ENCODE measurements at regions not wholly inside any gene's neighbourhood (a gene's known extent, or its start where the extent isn't known, plus 50 kb on each side); places are given as distances from the start of the nearest gene placed in this dataset.

- Histone ChIP-seq H3K9me3 (ENCODE audit: control insufficient read depth, low read length) (no peaks in the 10 kb centered on the region), H3K36me3 (ENCODE audit: control insufficient read depth, insufficient read depth, low read length) (no peaks in the 10 kb centered on the region), H3K27ac (ENCODE audit: low read depth, low read length, severe bottlenecking) (no peak overlapping the region), H3K4me1 (ENCODE audit: control insufficient read depth, insufficient read depth, low read length, poor library complexity, severe bottlenecking) (peaks cover 30% of the 10 kb centered on the region), H3K4me3 (ENCODE audit: extremely low read depth, insufficient read depth, low read length, poor library complexity, severe bottlenecking) (no peak overlapping the region)
- WGBS, 2 experiments (ENCODE audit: insufficient coverage in 2 of 2): 93 to 94% methylated on average over 3 of the region's 5 CpGs
These were observed 55.3 kb upstream of the NABP1 start for GRCh38 chr2:191622374-191623320.

- Histone ChIP-seq H3K36me3 (ENCODE audit: control insufficient read depth, insufficient read depth, low read length) (no peaks in the 10 kb centered on the region), H3K9me3 (ENCODE audit: control insufficient read depth, low read length) (no peaks in the 10 kb centered on the region), H3K27ac (ENCODE audit: low read depth, low read length, severe bottlenecking) (no peak overlapping the region), H3K4me1 (ENCODE audit: control insufficient read depth, insufficient read depth, low read length, poor library complexity, severe bottlenecking) (peaks cover 31% of the 10 kb centered on the region), H3K4me3 (ENCODE audit: extremely low read depth, insufficient read depth, low read length, poor library complexity, severe bottlenecking) (no peak overlapping the region)
- 95 to 100% methylated on average over 2 of the region's 3 CpGs for WGBS, 2 experiments (ENCODE audit: insufficient coverage in 2 of 2)
These were observed 52.9 kb upstream of the NABP1 start for GRCh38 chr2:191625016-191625415.

GRCh38 chr2:191625446-191625845 lies 52.5 kb upstream of the NABP1 start:
- Histone ChIP-seq H3K36me3 (ENCODE audit: control insufficient read depth, insufficient read depth, low read length) (no peaks in the 10 kb centered on the region), H3K9me3 (ENCODE audit: control insufficient read depth, low read length) (no peaks in the 10 kb centered on the region), H3K27ac (ENCODE audit: low read depth, low read length, severe bottlenecking) (no peak overlapping the region), H3K4me1 (ENCODE audit: control insufficient read depth, insufficient read depth, low read length, poor library complexity, severe bottlenecking) (peaks cover 35% of the 10 kb centered on the region), H3K4me3 (ENCODE audit: extremely low read depth, insufficient read depth, low read length, poor library complexity, severe bottlenecking) (no peak overlapping the region)
- 100% methylated on average over 1 of the region's 2 CpGs; no CpG with 5 or more reads in 1 of the 2 experiments for WGBS, 2 experiments (ENCODE audit: insufficient coverage in 2 of 2)

GRCh38 chr2:191626497-191627151 lies 51.3 kb upstream of the NABP1 start:
- Histone ChIP-seq H3K27ac (ENCODE audit: low read depth, low read length, severe bottlenecking) (no peak overlapping the region), H3K4me1 (ENCODE audit: control insufficient read depth, insufficient read depth, low read length, poor library complexity, severe bottlenecking) (peaks cover 36% of the 10 kb centered on the region), H3K4me3 (ENCODE audit: extremely low read depth, insufficient read depth, low read length, poor library complexity, severe bottlenecking) (no peak overlapping the region), H3K9me3 (ENCODE audit: control insufficient read depth, low read length) (no peaks in the 10 kb centered on the region), H3K36me3 (ENCODE audit: control insufficient read depth, insufficient read depth, low read length) (no peaks in the 10 kb centered on the region)

GRCh38 chr2:191627518-191627917 lies 50.4 kb upstream of the NABP1 start:
- Histone ChIP-seq H3K27ac (ENCODE audit: low read depth, low read length, severe bottlenecking) (no peak overlapping the region), H3K4me1 (ENCODE audit: control insufficient read depth, insufficient read depth, low read length, poor library complexity, severe bottlenecking) (peaks cover 36% of the 10 kb centered on the region), H3K9me3 (ENCODE audit: control insufficient read depth, low read length) (no peaks in the 10 kb centered on the region), H3K36me3 (ENCODE audit: control insufficient read depth, insufficient read depth, low read length) (no peaks in the 10 kb centered on the region), H3K4me3 (ENCODE audit: extremely low read depth, insufficient read depth, low read length, poor library complexity, severe bottlenecking) (no peak overlapping the region)
- WGBS, 2 experiments (ENCODE audit: insufficient coverage in 2 of 2): 100% methylated on average over 1 of the region's 1 CpG; no CpG with 5 or more reads in 1 of the 2 experiments
